NB4 (cell line): ENCODE measurements at regions not wholly inside any gene's neighbourhood (a gene's known extent, or its start where the extent isn't known, plus 50 kb on each side); places are given as distances from the start of the nearest gene placed in this dataset.

ENCODE experiments used
- CTCF ChIP-seq: IDR thresholded peaks from one replicate; pipeline ENCODE4 v1.5.1; 2012; ENCODE audit warnings: low read depth, low read length
- MYC ChIP-seq: IDR thresholded peaks from 2 replicates; pipeline ENCODE4 v1.6.1; 2011; ENCODE audit warnings: low read depth, low read length
- POLR2A ChIP-seq: IDR thresholded peaks from 2 replicates; pipeline ENCODE4 v1.6.1; 2011; ENCODE audit warnings: mild to moderate bottlenecking; ENCODE audit not compliant: insufficient read length; ENCODE audit errors: extremely low read depth
- TF ChIP-seq, protein P1 (sequence below): IDR thresholded peaks from 2 replicates; pipeline ENCODE4 v1.6.1; 2011; ENCODE audit warnings: low read depth, low read length

DNA sequence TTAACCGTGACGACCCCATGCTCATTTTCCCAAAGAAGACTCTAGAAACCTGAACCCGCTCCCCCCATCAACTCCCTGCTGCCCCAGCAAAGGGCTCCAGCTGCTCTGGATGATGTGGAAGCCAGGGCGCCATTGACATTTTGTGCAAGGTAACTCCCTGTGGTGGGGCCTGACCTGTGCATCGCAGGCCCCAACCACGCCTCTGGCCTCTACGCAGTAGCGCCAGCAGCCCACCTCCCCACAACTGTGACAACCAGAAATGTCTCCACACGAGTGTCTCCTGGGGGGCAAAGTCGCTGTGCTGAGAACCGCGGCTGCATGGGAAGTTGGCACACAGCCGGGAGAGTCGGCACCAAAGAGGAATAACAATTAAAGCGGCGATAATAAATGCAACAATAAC is 86.9 kb upstream of the PRR5 start:
- no peak for TF ChIP-seq CTCF
- TF ChIP-seq, protein P1, sequence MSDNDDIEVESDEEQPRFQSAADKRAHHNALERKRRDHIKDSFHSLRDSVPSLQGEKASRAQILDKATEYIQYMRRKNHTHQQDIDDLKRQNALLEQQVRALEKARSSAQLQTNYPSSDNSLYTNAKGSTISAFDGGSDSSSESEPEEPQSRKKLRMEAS = no peak
- no peak for TF ChIP-seq POLR2A
- no peak for TF ChIP-seq MYC
